GM23248 (cell line): ENCODE measurements at regions not wholly inside any gene's neighbourhood (a gene's known extent, or its start where the extent isn't known, plus 50 kb on each side); places are given as distances from the start of the nearest gene placed in this dataset.

Experiments used
- DNase-seq: peaks from one replicate; pipeline ENCODE4 v3.0.0-alpha.2; 2015
- H2AFZ ChIP-seq: fragments of 200-600 bp; sonication (generic); 2 replicates; pipeline ENCODE4 v1.6.1; 2016; ENCODE audit warnings: antibody characterized with exemption
- H3F3A ChIP-seq: fragments of 200-600 bp; sonication (generic); 2 replicates; pipeline ENCODE4 v1.6.1; 2016; ENCODE audit warnings: mild to moderate bottlenecking, antibody characterized with exemption, mixed run types; ENCODE audit not compliant: insufficient read depth
- H3K27ac ChIP-seq: fragments of 200-600 bp; sonication (generic); 2 replicates; pipeline ENCODE4 v1.5.1; 2016; ENCODE audit warnings: mild to moderate bottlenecking
- H3K27me3 ChIP-seq: fragments of 200-600 bp; sonication (generic); replicated peaks from 2 replicates; pipeline ENCODE4 v1.6.1; 2016; ENCODE audit warnings: mild to moderate bottlenecking; ENCODE audit not compliant: insufficient read depth
- H3K36me3 ChIP-seq: fragments of 200-600 bp; sonication (generic); 2 replicates; pipeline ENCODE4 v1.6.1; 2016; ENCODE audit warnings: low read depth, mild to moderate bottlenecking
- H3K4me1 ChIP-seq: fragments of 200-600 bp; sonication (generic); 2 replicates; pipeline ENCODE4 v1.6.1; 2016; ENCODE audit warnings: mild to moderate bottlenecking; ENCODE audit not compliant: insufficient read depth
- H3K4me2 ChIP-seq: fragments of 200-600 bp; sonication (generic); one replicate; pipeline ENCODE4 v1.6.1; 2016; ENCODE audit warnings: mild to moderate bottlenecking; ENCODE audit not compliant: unreplicated experiment
- H3K4me3 ChIP-seq: fragments of 200-600 bp; sonication (generic); 2 replicates; pipeline ENCODE4 v1.5.1; 2016; ENCODE audit warnings: mild to moderate bottlenecking
- H3K79me2 ChIP-seq: fragments of 200-600 bp; sonication (generic); 2 replicates; pipeline ENCODE4 v1.6.1; 2016; ENCODE audit warnings: mild to moderate bottlenecking; ENCODE audit not compliant: insufficient read depth
- H3K9ac ChIP-seq: fragments of 200-600 bp; sonication (generic); 2 replicates; pipeline ENCODE4 v1.6.1; 2016; ENCODE audit warnings: mild to moderate bottlenecking
- H3K9me2 ChIP-seq: fragments of 200-600 bp; sonication (generic); 2 replicates; pipeline ENCODE4 v1.6.1; 2016; ENCODE audit warnings: mixed run types, mild to moderate bottlenecking, moderate library complexity; ENCODE audit not compliant: insufficient read depth
- H3K9me3 ChIP-seq: fragments of 200-600 bp; sonication (generic); one replicate; pipeline ENCODE4 v1.6.1; 2017; ENCODE audit warnings: low read depth
- H4K20me1 ChIP-seq: fragments of 200-600 bp; sonication (generic); 2 replicates; pipeline ENCODE4 v1.6.0; 2016; ENCODE audit not compliant: insufficient read depth
- EZH2 ChIP-seq: fragments of 200-600 bp; sonication (generic); IDR thresholded peaks from 2 replicates; pipeline ENCODE4 v1.6.1; 2018; ENCODE audit warnings: antibody characterized with exemption, mild to moderate bottlenecking; ENCODE audit not compliant: insufficient read depth, poor library complexity, severe bottlenecking
- EZH2phosphoT487 ChIP-seq: fragments of 200-600 bp; sonication (generic); IDR thresholded peaks from 2 replicates; pipeline ENCODE4 v1.6.1; 2018; ENCODE audit warnings: antibody characterized with exemption, moderate library complexity, mild to moderate bottlenecking, low read depth; ENCODE audit not compliant: insufficient read depth
- WGBS, 2 experiments: methylation state at CpG; one replicate each; pipeline ENCODE4 v1.1.6; 2015 to 2017; ENCODE audit warnings: low lambda C conversion rate in 2 of 2, low coverage in 1 of 2; ENCODE audit errors: missing lambda C conversion rate in 2 of 2; 5-methylcytosine and 5-hydroxymethylcytosine counted together
- in situ Hi-C: fragments of 300-500 bp; cut with MboI; formaldehyde crosslinking; loops from 2 replicates; pipeline ENCODE4 v1.15.0; 2020

DNA sequence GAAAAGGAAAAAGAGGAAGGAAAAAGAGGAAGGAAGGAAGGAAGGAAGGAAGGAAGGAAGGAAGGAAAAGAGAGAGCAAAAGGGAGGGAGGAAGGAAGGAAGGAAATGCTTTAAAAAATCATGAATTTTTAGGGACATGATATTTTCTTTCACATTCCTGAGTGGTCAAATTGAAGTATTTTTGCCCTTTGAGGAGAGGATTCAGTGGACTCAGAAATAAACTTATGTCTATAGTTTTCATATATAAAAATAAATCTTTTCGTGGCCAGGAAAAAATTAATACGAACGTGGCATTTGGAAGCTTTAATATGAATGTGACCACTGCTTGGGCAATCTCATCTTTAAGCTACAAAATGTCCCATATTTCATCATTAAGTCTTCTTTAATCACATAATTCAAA is 183.0 kb upstream of the TMCO5A start:
- Histone ChIP-seq H2AFZ (no peak overlapping the region), H3K27me3 (0 out of 2 replicates have a peak, but pooled peaks cover 5% of the 10 kb centered on the region), H4K20me1 (no peaks in the 10 kb centered on the region), H3F3A (no peaks in the 10 kb centered on the region), H3K4me2 (no peak overlapping the region), H3K36me3 (no peaks in the 10 kb centered on the region), H3K9me2 (no peaks in the 10 kb centered on the region), H3K4me1 (no peaks in the 10 kb centered on the region), H3K9me3 (no peaks in the 10 kb centered on the region), H3K79me2 (no peaks in the 10 kb centered on the region), H3K4me3 (no peak overlapping the region), H3K27ac (no peak overlapping the region), H3K9ac (no peak overlapping the region)
- no peak for DNase-seq
- TF ChIP-seq EZH2, result no peak
- TF ChIP-seq EZH2phosphoT487, result no peak
- in situ Hi-C loops, result no loop called here
- WGBS, 2 experiments, result 76 to 90% methylated on average over 3 of the region's 3 CpGs

DNA sequence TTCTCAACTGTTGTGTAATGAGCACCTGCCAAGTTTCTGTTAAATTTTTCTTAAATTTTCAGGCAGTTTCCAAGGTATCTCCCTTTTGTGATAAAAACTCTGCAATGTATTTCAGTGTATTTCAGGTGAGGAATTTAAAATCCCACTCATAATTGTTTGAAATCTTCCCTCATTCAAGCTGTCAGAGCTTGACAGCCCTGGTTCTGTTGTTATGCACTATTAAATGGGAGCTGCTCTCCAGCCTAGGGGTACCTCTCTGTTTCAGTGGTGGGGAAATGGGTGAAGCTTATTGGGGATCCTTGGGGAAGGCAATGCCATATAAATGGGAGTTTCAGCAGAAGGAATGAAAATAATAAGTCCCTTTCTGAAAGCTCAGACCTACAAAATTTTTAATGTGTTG is 178.0 kb upstream of the TMCO5A start:
- no peaks in the 10 kb centered on the region for H3K36me3 ChIP-seq
- H3K27me3 ChIP-seq, result 0 out of 2 replicates have a peak, but pooled peaks cover 3% of the 10 kb centered on the region
- no peak for DNase-seq
- no peaks in the 10 kb centered on the region for H3F3A ChIP-seq
- no peak overlapping the region for H2AFZ ChIP-seq
- no peak overlapping the region for H3K27ac ChIP-seq
- in situ Hi-C loops, result no loop called here
- H3K9ac ChIP-seq, result no peak overlapping the region
- H3K79me2 ChIP-seq, result no peaks in the 10 kb centered on the region
- no peak for TF ChIP-seq EZH2
- no peak for TF ChIP-seq EZH2phosphoT487
- H3K9me3 ChIP-seq, result no peaks in the 10 kb centered on the region
- H4K20me1 ChIP-seq, result no peaks in the 10 kb centered on the region
- no peaks in the 10 kb centered on the region for H3K9me2 ChIP-seq
- H3K4me1 ChIP-seq, result no peaks in the 10 kb centered on the region
- H3K4me2 ChIP-seq, result no peak overlapping the region
- no peak overlapping the region for H3K4me3 ChIP-seq

DNA sequence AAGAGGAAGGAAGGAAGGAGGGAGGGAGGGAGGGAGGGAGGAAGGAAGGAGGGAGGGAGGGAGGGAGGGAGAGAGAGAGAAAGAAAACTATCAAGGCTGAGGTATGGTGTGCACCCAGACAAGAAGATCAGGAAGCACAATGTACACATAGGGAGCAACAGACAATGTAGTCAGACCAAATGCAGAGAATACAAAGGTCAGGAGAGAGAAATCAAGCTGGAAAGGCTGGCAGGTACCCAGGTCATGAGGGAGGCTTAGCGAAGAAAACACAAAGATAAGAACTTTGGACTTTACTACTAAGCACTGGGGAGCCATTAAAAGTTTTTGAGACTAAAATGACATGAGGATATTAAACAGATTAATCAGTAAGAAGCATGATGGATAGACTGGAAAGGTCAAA is 176.0 kb upstream of the TMCO5A start:
- H3K9ac ChIP-seq, result no peak overlapping the region
- in situ Hi-C loops, result no loop called here
- no peak overlapping the region for H3K4me2 ChIP-seq
- no peaks in the 10 kb centered on the region for H3K36me3 ChIP-seq
- 25 to 44% methylated on average over 1 of the region's 1 CpG for WGBS, 2 experiments
- 0 out of 2 replicates have a peak, but pooled peaks cover 3% of the 10 kb centered on the region for H3K27me3 ChIP-seq
- no peaks in the 10 kb centered on the region for H3K9me3 ChIP-seq
- no peaks in the 10 kb centered on the region for H3K79me2 ChIP-seq
- H3F3A ChIP-seq, result no peaks in the 10 kb centered on the region
- no peaks in the 10 kb centered on the region for H4K20me1 ChIP-seq
- TF ChIP-seq EZH2phosphoT487, result no peak
- no peak for TF ChIP-seq EZH2
- H3K27ac ChIP-seq, result no peak overlapping the region
- no peak overlapping the region for H3K4me3 ChIP-seq
- no peaks in the 10 kb centered on the region for H3K9me2 ChIP-seq
- no peak for DNase-seq
- H2AFZ ChIP-seq, result no peak overlapping the region
- no peaks in the 10 kb centered on the region for H3K4me1 ChIP-seq

DNA sequence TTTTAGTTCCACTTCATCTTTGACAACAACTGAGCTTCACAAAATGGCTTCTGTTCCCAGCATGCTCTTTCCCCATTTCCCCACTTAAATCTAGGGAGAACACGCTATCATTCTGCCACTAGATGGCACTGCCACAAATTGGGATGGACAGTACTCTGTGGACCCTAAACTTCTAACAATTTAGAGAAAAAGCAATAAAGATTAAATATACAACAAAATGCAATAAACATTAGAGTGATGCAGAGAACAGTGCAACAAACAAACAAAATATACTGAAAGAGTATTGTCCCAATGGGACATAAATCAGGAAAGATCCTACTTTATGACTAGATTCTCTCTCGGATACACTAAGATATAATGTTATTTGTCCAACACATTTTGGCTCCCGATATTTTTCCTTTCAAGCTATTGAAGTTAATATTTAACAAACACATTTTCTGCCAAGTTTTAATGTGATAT is 169.7 kb upstream of the TMCO5A start:
- H3K4me2 ChIP-seq, result no peak overlapping the region

DNA sequence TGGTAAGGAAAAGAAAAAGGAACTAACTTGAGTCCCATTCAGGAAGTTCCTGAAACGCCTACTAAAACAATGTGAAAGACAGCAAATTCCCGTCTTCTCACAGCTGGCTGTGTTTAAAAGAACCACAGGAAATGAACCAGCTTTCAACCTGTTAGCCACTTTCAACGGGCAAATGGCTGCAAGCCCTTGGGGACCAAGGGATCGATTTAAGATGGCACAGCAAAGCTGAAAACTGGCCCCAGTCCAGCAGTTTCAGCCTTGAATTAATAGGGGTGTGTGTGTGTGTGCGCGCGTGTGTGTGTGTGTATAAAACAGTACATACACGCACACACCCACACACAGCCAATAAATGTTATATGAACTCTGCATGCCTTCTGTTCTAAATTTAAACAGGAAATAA is 168.7 kb upstream of the TMCO5A start:
- 40 to 49% methylated on average over 8 of the region's 8 CpGs for WGBS, 2 experiments
- Histone ChIP-seq H4K20me1 (no peaks in the 10 kb centered on the region), H3K9ac (no peak overlapping the region), H3K9me3 (no peaks in the 10 kb centered on the region), H3K4me3 (no peak overlapping the region), H3K4me1 (peaks cover 5% of the 10 kb centered on the region; the same call in 1 of the 2 replicates), H3K27ac (no peak overlapping the region), H3K36me3 (no peaks in the 10 kb centered on the region), H3K9me2 (no peaks in the 10 kb centered on the region), H3K4me2 (no peak overlapping the region), H2AFZ (no peak overlapping the region; the same call in 1 of the 2 replicates), H3K27me3 (no peaks in the 10 kb centered on the region), H3F3A (no peaks in the 10 kb centered on the region), H3K79me2 (no peaks in the 10 kb centered on the region)
- TF ChIP-seq EZH2phosphoT487 (no peak), EZH2 (no peak)
- in situ Hi-C loops, result no loop called here
- DNase-seq, result peak; percentile 19

More for the DNA sequence above, 169.7 kb upstream of the TMCO5A start:
- Histone ChIP-seq H3K36me3 (no peaks in the 10 kb centered on the region), H3K4me3 (no peak overlapping the region), H4K20me1 (no peaks in the 10 kb centered on the region), H3K4me1 (peaks cover 5% of the 10 kb centered on the region; the same call in 1 of the 2 replicates), H3K79me2 (no peaks in the 10 kb centered on the region), H3F3A (no peaks in the 10 kb centered on the region), H3K9me2 (no peaks in the 10 kb centered on the region), H2AFZ (peak overlapping the region; percentile 99), H3K9ac (no peak overlapping the region), H3K9me3 (no peaks in the 10 kb centered on the region), H3K27me3 (no peaks in the 10 kb centered on the region), H3K27ac (no peak overlapping the region)
- in situ Hi-C loops, result no loop called here
- no peak for TF ChIP-seq EZH2
- TF ChIP-seq EZH2phosphoT487, result no peak
- DNase-seq, result peak; percentile 76
- 62 to 64% methylated on average over 3 of the region's 3 CpGs for WGBS, 2 experiments
